NB4 (cell line): ENCODE measurements at regions not wholly inside any gene's neighbourhood (a gene's known extent, or its start where the extent isn't known, plus 50 kb on each side); places are given as distances from the start of the nearest gene placed in this dataset.

Experiments used
- MAX ChIP-seq: IDR thresholded peaks from 2 replicates; pipeline ENCODE4 v1.6.1; 2011; ENCODE audit warnings: low read depth, low read length
- MYC ChIP-seq: IDR thresholded peaks from 2 replicates; pipeline ENCODE4 v1.6.1; 2011; ENCODE audit warnings: low read depth, low read length
- POLR2A ChIP-seq: IDR thresholded peaks from 2 replicates; pipeline ENCODE4 v1.6.1; 2011; ENCODE audit warnings: mild to moderate bottlenecking; ENCODE audit not compliant: insufficient read length; ENCODE audit errors: extremely low read depth
- TF ChIP-seq, protein P1 (sequence below): IDR thresholded peaks from one replicate; pipeline ENCODE4 v1.5.1; 2012; ENCODE audit warnings: low read depth, low read length

GRCh38 chr10:59004392-59004791 is 172.1 kb upstream of the PHYHIPL start:
- TF ChIP-seq POLR2A (no peak), MAX (no peak), MYC (no peak)
- TF ChIP-seq, protein P1, sequence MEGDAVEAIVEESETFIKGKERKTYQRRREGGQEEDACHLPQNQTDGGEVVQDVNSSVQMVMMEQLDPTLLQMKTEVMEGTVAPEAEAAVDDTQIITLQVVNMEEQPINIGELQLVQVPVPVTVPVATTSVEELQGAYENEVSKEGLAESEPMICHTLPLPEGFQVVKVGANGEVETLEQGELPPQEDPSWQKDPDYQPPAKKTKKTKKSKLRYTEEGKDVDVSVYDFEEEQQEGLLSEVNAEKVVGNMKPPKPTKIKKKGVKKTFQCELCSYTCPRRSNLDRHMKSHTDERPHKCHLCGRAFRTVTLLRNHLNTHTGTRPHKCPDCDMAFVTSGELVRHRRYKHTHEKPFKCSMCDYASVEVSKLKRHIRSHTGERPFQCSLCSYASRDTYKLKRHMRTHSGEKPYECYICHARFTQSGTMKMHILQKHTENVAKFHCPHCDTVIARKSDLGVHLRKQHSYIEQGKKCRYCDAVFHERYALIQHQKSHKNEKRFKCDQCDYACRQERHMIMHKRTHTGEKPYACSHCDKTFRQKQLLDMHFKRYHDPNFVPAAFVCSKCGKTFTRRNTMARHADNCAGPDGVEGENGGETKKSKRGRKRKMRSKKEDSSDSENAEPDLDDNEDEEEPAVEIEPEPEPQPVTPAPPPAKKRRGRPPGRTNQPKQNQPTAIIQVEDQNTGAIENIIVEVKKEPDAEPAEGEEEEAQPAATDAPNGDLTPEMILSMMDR = no peak
